ENCODE measurements at regions not wholly inside any gene's neighbourhood (a gene's known extent, or its start where the extent isn't known, plus 50 kb on each side); places are given as distances from the start of the nearest gene placed in this dataset.

DNA sequence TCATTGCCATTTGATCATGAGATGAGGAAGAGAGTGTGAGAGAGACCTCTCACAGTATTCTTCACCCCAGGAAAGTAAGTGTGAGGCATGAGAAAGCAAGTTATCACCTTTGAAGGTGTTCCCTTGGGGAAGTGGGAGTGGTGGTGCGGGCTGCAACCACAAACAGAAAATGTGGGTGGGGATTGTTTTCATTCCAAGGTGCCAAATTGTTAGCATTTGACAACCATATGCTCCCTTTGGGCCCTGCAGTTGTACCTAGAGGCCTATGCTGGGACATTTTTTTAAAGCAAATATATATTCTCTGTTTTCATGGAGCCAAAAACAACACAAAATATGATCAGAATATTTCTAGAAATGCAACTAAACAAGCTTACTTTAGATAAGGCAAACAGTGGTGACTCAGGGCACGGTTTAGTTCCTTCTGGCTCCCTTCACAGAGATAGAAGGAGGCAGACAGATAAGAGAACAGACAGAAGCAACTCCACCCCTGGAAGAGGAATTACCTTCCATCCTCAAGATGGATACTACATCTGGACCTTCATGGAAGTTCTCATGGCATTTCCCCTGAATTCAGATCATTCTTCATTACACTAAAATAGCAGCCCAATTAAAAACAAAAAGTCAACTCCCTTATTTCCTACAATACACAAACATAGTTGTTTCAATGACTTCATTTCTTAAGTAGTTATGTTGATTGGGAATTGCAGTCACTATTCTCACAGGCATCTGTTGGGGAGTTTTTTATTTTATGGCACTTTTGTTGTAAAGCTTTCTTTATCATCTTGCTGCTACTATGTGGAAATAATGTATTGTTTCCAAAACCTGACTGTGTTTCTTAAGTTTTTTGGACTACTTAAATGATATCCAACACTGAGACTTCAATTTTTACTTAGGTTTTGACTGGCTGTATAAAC, 416.6 kb downstream of the PLK2 start:
- TF ChIP-seq, protein P1, sequence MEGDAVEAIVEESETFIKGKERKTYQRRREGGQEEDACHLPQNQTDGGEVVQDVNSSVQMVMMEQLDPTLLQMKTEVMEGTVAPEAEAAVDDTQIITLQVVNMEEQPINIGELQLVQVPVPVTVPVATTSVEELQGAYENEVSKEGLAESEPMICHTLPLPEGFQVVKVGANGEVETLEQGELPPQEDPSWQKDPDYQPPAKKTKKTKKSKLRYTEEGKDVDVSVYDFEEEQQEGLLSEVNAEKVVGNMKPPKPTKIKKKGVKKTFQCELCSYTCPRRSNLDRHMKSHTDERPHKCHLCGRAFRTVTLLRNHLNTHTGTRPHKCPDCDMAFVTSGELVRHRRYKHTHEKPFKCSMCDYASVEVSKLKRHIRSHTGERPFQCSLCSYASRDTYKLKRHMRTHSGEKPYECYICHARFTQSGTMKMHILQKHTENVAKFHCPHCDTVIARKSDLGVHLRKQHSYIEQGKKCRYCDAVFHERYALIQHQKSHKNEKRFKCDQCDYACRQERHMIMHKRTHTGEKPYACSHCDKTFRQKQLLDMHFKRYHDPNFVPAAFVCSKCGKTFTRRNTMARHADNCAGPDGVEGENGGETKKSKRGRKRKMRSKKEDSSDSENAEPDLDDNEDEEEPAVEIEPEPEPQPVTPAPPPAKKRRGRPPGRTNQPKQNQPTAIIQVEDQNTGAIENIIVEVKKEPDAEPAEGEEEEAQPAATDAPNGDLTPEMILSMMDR (IDR thresholded peaks at IDR 0.05), result no peak
- DNase-seq (ENCODE audit: low spot score), result no peak
- Histone ChIP-seq H3K27ac (no peak overlapping the region), H3K4me3 (no peak overlapping the region), H3K36me3 (no peaks in the 10 kb centered on the region), H3K27me3 (replicated peaks; ENCODE audit: insufficient read depth) (no peaks in the 10 kb centered on the region), H3K9me3 (no peaks in the 10 kb centered on the region), H3K4me1 (ENCODE audit: control insufficient read depth in 1 of 2, low read depth in 2 of 2) (no peaks in the 10 kb centered on the region)
- no peak for ATAC-seq (ENCODE audit: insufficient number of reproducible peaks, low FRiP score, low read depth)

DNA sequence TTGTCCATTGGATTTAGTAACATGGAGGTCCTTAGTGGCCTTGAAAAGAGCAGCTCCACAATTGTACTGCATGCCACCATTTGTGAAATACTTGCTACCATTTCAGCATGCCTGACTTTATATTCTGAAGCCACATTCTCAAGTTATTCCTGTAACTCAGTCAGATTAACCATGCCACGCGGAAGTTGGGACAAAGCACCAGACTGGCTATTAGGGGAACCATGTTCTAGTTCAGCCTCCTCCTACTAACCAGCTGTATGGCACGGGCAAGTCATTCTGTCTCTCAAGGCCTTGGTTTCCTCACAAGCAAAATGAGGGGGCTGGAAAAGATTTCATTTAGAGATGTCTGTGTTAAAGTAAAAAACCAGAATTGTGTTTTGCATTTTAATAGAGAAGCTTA, 418.0 kb downstream of the PLK2 start:
- H3K4me1 ChIP-seq (ENCODE audit: control insufficient read depth in 1 of 2, low read depth in 2 of 2), result no peaks in the 10 kb centered on the region
- no peaks in the 10 kb centered on the region for H3K9me3 ChIP-seq
- TF ChIP-seq, protein P1 (IDR thresholded peaks at IDR 0.05), result no peak
- no peak for DNase-seq (ENCODE audit: low spot score)
- H3K27me3 ChIP-seq (replicated peaks; ENCODE audit: insufficient read depth), result no peaks in the 10 kb centered on the region
- no peak overlapping the region for H3K27ac ChIP-seq
- no peak for ATAC-seq (ENCODE audit: insufficient number of reproducible peaks, low FRiP score, low read depth)
- no peaks in the 10 kb centered on the region for H3K36me3 ChIP-seq
- no peak overlapping the region for H3K4me3 ChIP-seq

DNA sequence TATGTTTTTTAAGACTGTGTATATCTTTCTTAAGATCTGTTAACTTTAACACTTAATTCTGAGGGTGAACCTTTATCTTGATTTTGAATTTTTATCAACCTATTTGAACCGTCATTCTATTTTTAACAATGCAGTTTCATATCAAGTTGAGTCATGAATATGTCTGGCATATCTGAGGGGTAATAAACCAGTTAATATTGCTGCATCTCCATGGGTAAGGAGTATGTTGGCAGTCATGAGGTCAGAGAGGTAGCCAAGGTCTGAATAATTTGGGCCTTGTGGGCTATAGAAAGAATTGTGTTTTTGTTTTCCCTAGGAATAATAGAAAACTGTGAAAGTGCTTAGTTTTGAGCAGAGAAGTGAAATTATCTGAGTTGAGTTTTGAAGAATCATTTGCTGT, 419.0 kb downstream of the PLK2 start:
- Histone ChIP-seq H3K4me3 (no peak overlapping the region), H3K9me3 (no peaks in the 10 kb centered on the region), H3K4me1 (ENCODE audit: control insufficient read depth in 1 of 2, low read depth in 2 of 2) (no peaks in the 10 kb centered on the region), H3K27me3 (replicated peaks; ENCODE audit: insufficient read depth) (no peaks in the 10 kb centered on the region), H3K36me3 (no peaks in the 10 kb centered on the region), H3K27ac (no peak overlapping the region)
- TF ChIP-seq, protein P1 (IDR thresholded peaks at IDR 0.05), result no peak
- DNase-seq (ENCODE audit: low spot score) (no peak), ATAC-seq (ENCODE audit: insufficient number of reproducible peaks, low FRiP score, low read depth) (no peak)

DNA sequence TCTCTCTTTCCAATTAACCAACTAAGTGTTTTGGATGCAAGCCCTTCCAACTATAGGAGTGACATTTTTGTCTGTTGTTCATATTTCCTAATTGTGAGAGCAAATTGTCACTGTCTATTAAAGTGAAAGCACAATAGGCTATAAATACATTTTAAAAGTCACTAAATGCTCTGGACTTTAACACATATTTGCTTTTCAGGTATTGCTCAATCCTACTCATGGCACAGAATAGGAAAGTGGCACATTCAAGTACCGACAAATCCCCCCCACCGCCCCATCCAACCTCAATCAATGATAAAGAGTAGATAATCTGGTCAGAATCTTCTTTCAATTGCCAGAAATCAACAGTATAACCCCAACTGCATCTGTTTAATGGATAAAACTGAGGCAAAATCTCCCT, 419.8 kb downstream of the PLK2 start:
- no peaks in the 10 kb centered on the region for H3K4me1 ChIP-seq (ENCODE audit: control insufficient read depth in 1 of 2, low read depth in 2 of 2)
- no peak for ATAC-seq (ENCODE audit: insufficient number of reproducible peaks, low FRiP score, low read depth)
- H3K4me3 ChIP-seq, result no peak overlapping the region
- no peak for DNase-seq (ENCODE audit: low spot score)
- TF ChIP-seq, protein P1 (IDR thresholded peaks at IDR 0.05), result no peak
- H3K9me3 ChIP-seq, result no peaks in the 10 kb centered on the region
- no peaks in the 10 kb centered on the region for H3K27me3 ChIP-seq (replicated peaks; ENCODE audit: insufficient read depth)
- no peaks in the 10 kb centered on the region for H3K36me3 ChIP-seq
- H3K27ac ChIP-seq, result no peak overlapping the region

DNA sequence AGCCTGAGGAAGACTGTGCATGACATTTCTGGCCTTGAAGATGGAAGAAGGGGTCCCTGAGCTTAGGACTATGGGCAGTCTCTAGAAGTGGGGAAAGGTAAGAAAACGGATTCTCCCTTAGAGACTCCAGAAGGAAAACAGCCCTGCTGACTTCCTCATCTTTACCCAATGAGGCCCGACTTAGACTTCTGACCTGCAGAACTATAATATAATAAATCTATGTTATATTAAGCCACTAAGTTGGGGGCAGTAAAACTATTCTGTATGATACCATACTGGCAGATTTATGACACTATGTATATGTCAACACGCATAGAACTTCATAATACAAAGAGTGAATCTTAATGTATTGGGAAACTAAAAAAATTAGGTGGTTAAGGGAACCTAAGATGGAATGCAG, 422.0 kb downstream of the PLK2 start:
- TF ChIP-seq, protein P1 (IDR thresholded peaks at IDR 0.05), result no peak
- no peaks in the 10 kb centered on the region for H3K27me3 ChIP-seq (replicated peaks; ENCODE audit: insufficient read depth)
- H3K9me3 ChIP-seq, result no peaks in the 10 kb centered on the region
- DNase-seq (ENCODE audit: low spot score) (no peak), ATAC-seq (ENCODE audit: insufficient number of reproducible peaks, low FRiP score, low read depth) (no peak)
- no peaks in the 10 kb centered on the region for H3K4me1 ChIP-seq (ENCODE audit: control insufficient read depth in 1 of 2, low read depth in 2 of 2)
- no peak overlapping the region for H3K4me3 ChIP-seq
- no peak overlapping the region for H3K27ac ChIP-seq
- no peaks in the 10 kb centered on the region for H3K36me3 ChIP-seq
